ENCODE measurements at regions not wholly inside any gene's neighbourhood (a gene's known extent, or its start where the extent isn't known, plus 50 kb on each side); places are given as distances from the start of the nearest gene placed in this dataset.

- Histone ChIP-seq H3K27ac (ENCODE audit: insufficient read length, low read depth, low read length) (no peak overlapping the region), H3K14ac (ENCODE audit: insufficient read depth, low read length) (no peak overlapping the region), H3K4me1 (ENCODE audit: insufficient read depth, low read length) (peaks cover 2% of the 10 kb centered on the region; the same call in 1 of the 2 replicates), H3K4ac (ENCODE audit: low read depth, low read length) (no peak overlapping the region), H4K20me1 (ENCODE audit: control insufficient read depth, insufficient read depth, insufficient read length) (no peaks in the 10 kb centered on the region), H2BK120ac (ENCODE audit: low read depth, low read length, poor library complexity, severe bottlenecking) (no peak overlapping the region), H3K9ac (ENCODE audit: extremely low read depth, insufficient read length, low read length) (no peak overlapping the region), H3K18ac (ENCODE audit: insufficient read length, low read depth, low read length) (no peak overlapping the region), H3K4me2 (ENCODE audit: insufficient read depth, insufficient read length, low read length) (no peak overlapping the region), H4K5ac (ENCODE audit: insufficient read length, low read depth, low read length) (no peak overlapping the region), H2BK5ac (ENCODE audit: insufficient read length, low read length) (no peak overlapping the region), H2BK12ac (ENCODE audit: insufficient read length, low read depth, low read length) (no peak overlapping the region), H3K9me3 (ENCODE audit: control insufficient read depth, low read depth, low read length) (no peaks in the 10 kb centered on the region), H2BK20ac (ENCODE audit: low read depth, low read length, poor library complexity, severe bottlenecking) (no peak overlapping the region), H3K79me2 (ENCODE audit: insufficient read depth, low read length) (no peaks in the 10 kb centered on the region), H3K79me1 (ENCODE audit: insufficient read depth, low read depth, low read length, poor library complexity, severe bottlenecking) (no peaks in the 10 kb centered on the region), H2AFZ (ENCODE audit: low read length) (no peak overlapping the region), H3K27me3 (ENCODE audit: insufficient read depth, low read length) (no peaks in the 10 kb centered on the region), H4K8ac (replicated peaks; ENCODE audit: insufficient read length, low read depth, low read length) (no peak overlapping the region), H3K23ac (ENCODE audit: insufficient read length, low read depth, low read length) (no peak overlapping the region), H3T11ph (ENCODE audit: low read length) (no peak overlapping the region), H3K23me2 (ENCODE audit: insufficient read length, low read depth, low read length, poor library complexity, severe bottlenecking) (no peaks in the 10 kb centered on the region), H4K91ac (ENCODE audit: insufficient read length, low read depth, low read length) (no peak overlapping the region), H2BK15ac (ENCODE audit: low read depth, low read length) (no peak overlapping the region), H3K56ac (ENCODE audit: insufficient read length, low read depth, low read length) (no peak overlapping the region), H2AK5ac (ENCODE audit: insufficient read length, low read length) (no peak overlapping the region)
- Mint-ChIP-seq H3K9me3 (no peaks in the 10 kb centered on the region), H3K4me3 (no peak overlapping the region), H3K27me3 (ENCODE audit: low read depth) (no peaks in the 10 kb centered on the region), H3K36me3 (ENCODE audit: insufficient read depth in 1 of 3, low read depth in 3 of 3) (no peaks in the 10 kb centered on the region), H3K27ac (no peak overlapping the region), H3K4me1 (peaks cover 17 to 22% of the 10 kb centered on the region in 2 experiments)
- TF ChIP-seq, protein P1, sequence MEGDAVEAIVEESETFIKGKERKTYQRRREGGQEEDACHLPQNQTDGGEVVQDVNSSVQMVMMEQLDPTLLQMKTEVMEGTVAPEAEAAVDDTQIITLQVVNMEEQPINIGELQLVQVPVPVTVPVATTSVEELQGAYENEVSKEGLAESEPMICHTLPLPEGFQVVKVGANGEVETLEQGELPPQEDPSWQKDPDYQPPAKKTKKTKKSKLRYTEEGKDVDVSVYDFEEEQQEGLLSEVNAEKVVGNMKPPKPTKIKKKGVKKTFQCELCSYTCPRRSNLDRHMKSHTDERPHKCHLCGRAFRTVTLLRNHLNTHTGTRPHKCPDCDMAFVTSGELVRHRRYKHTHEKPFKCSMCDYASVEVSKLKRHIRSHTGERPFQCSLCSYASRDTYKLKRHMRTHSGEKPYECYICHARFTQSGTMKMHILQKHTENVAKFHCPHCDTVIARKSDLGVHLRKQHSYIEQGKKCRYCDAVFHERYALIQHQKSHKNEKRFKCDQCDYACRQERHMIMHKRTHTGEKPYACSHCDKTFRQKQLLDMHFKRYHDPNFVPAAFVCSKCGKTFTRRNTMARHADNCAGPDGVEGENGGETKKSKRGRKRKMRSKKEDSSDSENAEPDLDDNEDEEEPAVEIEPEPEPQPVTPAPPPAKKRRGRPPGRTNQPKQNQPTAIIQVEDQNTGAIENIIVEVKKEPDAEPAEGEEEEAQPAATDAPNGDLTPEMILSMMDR (conservative IDR thresholded peaks at IDR 0.05): no peak
- no CpG with 5 or more reads among the region's 3 CpGs for WGBS (ENCODE audit: extremely low coverage, insufficient read length, low lambda C conversion rate)
- DNase-seq: no peak
Observed at GRCh38 chr13:108033800-108034707, 181.3 kb downstream of the LIG4 start.

Data from H9 (cell line).